IPS DF 6.9 (cell line): ENCODE measurements at regions not wholly inside any gene's neighbourhood (a gene's known extent, or its start where the extent isn't known, plus 50 kb on each side); places are given as distances from the start of the nearest gene placed in this dataset.

ENCODE experiments used
- DNase-seq: peaks from one replicate; pipeline ENCODE4 v3.0.0-alpha.2; 2013; ENCODE audit warnings: low read depth, low spot score
- H3K27ac ChIP-seq: one replicate; pipeline ENCODE4 v1.5.1; 2013; ENCODE audit warnings: low read length, control low read depth
- H3K27me3 ChIP-seq: 2 replicates; pipeline ENCODE4 v1.6.1; 2013; ENCODE audit warnings: mild to moderate bottlenecking, low read length; ENCODE audit not compliant: control insufficient read depth, insufficient read depth
- H3K36me3 ChIP-seq: 2 replicates; pipeline ENCODE4 v1.6.1; 2013; ENCODE audit warnings: low read length; ENCODE audit not compliant: control insufficient read depth, insufficient read depth
- H3K4me1 ChIP-seq: 2 replicates; pipeline ENCODE4 v1.6.1; 2013; ENCODE audit warnings: low read length; ENCODE audit not compliant: control insufficient read depth, insufficient read depth
- H3K4me3 ChIP-seq: 2 replicates; pipeline ENCODE4 v1.5.1; 2013; ENCODE audit warnings: mild to moderate bottlenecking, low read length
- H3K9me3 ChIP-seq: 2 replicates; pipeline ENCODE4 v1.6.1; 2013; ENCODE audit warnings: low read length, inconsistent platforms; ENCODE audit not compliant: control insufficient read depth, insufficient read depth
- WGBS: extraction: QIAGEN DNeasy Blood & Tissue Kit; methylation state at CpG from one replicate; pipeline ENCODE4 v1.1.7; 2013; ENCODE audit warnings: mixed read lengths, missing lambda C conversion rate; ENCODE audit not compliant: insufficient read length, insufficient coverage; 5-methylcytosine and 5-hydroxymethylcytosine counted together

- H3K9me3 ChIP-seq: no peaks in the 10 kb centered on the region
These were observed 57.3 kb upstream of the PITX1 start for GRCh38 chr5:135091286-135091685.

GRCh38 chr5:135089912-135090311, 55.9 kb upstream of the PITX1 start:
- DNase-seq: no peak
- H3K27ac ChIP-seq: no peak overlapping the region
- H3K4me1 ChIP-seq: peaks cover under 1% of the 10 kb centered on the region; the same call in 1 of the 2 replicates
- H3K36me3 ChIP-seq: no peaks in the 10 kb centered on the region
- no peaks in the 10 kb centered on the region for H3K9me3 ChIP-seq
- 0 out of 2 replicates have a peak, but pooled peaks cover 1% of the 10 kb centered on the region for H3K27me3 ChIP-seq
- no peak overlapping the region for H3K4me3 ChIP-seq
- no CpG with 5 or more reads among the region's 3 CpGs for WGBS

More at GRCh38 chr5:135091286-135091685, 57.3 kb upstream of the PITX1 start:
- DNase-seq: no peak
- 0 out of 2 replicates have a peak, but pooled peaks cover 1% of the 10 kb centered on the region for H3K27me3 ChIP-seq
- H3K27ac ChIP-seq: no peak overlapping the region
- WGBS: no CpG with 5 or more reads among the region's 3 CpGs
- H3K4me3 ChIP-seq: no peak overlapping the region
- H3K4me1 ChIP-seq: peaks cover 1% of the 10 kb centered on the region; the same call in 1 of the 2 replicates
- H3K36me3 ChIP-seq: no peaks in the 10 kb centered on the region

- DNase-seq: no peak
- no peaks in the 10 kb centered on the region for H3K36me3 ChIP-seq
- no peaks in the 10 kb centered on the region for H3K9me3 ChIP-seq
- H3K27ac ChIP-seq: no peak overlapping the region
- H3K27me3 ChIP-seq: no peaks in the 10 kb centered on the region
- H3K4me1 ChIP-seq: no peaks in the 10 kb centered on the region; the same call in 1 of the 2 replicates
- WGBS: no CpG with 5 or more reads among the region's 2 CpGs
- H3K4me3 ChIP-seq: no peak overlapping the region
These were observed 54.9 kb upstream of the PITX1 start for GRCh38 chr5:135088911-135089310.

GRCh38 chr5:135087950-135088349, 53.9 kb upstream of the PITX1 start:
- no peaks in the 10 kb centered on the region; the same call in 1 of the 2 replicates for H3K4me1 ChIP-seq
- no peak overlapping the region for H3K4me3 ChIP-seq
- no peaks in the 10 kb centered on the region for H3K36me3 ChIP-seq
- no peak overlapping the region for H3K27ac ChIP-seq
- no peaks in the 10 kb centered on the region for H3K27me3 ChIP-seq
- no peak for DNase-seq
- WGBS: no CpG with 5 or more reads among the region's 1 CpG
- no peaks in the 10 kb centered on the region for H3K9me3 ChIP-seq

- no CpG with 5 or more reads among the region's 17 CpGs for WGBS
- H3K9me3 ChIP-seq: no peaks in the 10 kb centered on the region
- no peak overlapping the region for H3K4me3 ChIP-seq
- no peaks in the 10 kb centered on the region for H3K27me3 ChIP-seq
- H3K27ac ChIP-seq: no peak overlapping the region
- H3K4me1 ChIP-seq: no peaks in the 10 kb centered on the region
- DNase-seq: no peak
- no peaks in the 10 kb centered on the region for H3K36me3 ChIP-seq
These were observed 52.1 kb upstream of the PITX1 start for GRCh38 chr5:135085936-135086725.

GRCh38 chr5:135085133-135085935, 51.3 kb upstream of the PITX1 start:
- no CpG with 5 or more reads among the region's 6 CpGs for WGBS
- H3K4me3 ChIP-seq: no peak overlapping the region
- no peaks in the 10 kb centered on the region for H3K4me1 ChIP-seq
- H3K27ac ChIP-seq: no peak overlapping the region
- DNase-seq: no peak
- H3K27me3 ChIP-seq: no peaks in the 10 kb centered on the region
- H3K36me3 ChIP-seq: no peaks in the 10 kb centered on the region
- H3K9me3 ChIP-seq: no peaks in the 10 kb centered on the region
